Stimulated activated CD4-positive, alpha-beta T cell treated with anti-CD3 and anti-CD28 coated beads, Interleukin-4, amount 100 ng/mL, for 24 hours (primary cell): ENCODE measurements at regions not wholly inside any gene's neighbourhood (a gene's known extent, or its start where the extent isn't known, plus 50 kb on each side); places are given as distances from the start of the nearest gene placed in this dataset.

Source experiments
- DNase-seq: peaks from one replicate; pipeline ENCODE4 v3.0.0-alpha.2; 2020

DNA sequence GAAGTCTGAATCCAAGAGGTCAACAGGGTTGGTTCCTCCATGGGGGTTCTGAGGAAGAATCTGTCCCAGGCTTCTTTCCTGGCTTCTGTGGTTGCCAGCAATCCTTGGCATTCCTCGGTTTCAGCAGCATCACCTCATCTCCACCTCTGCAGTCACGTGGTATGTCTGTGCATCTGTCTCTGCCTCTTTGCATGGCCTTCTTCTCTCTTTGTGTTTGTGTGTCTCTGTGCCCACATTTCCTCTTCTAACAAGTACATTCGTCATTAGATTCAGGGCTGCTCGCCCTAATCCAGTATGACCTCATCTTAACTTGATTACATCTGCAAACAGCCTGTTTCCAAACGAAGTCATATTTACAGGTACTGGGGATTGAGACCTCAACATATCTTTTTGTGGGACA, 114.0 kb downstream of the BCOR start:
- DNase-seq, result no peak

DNA sequence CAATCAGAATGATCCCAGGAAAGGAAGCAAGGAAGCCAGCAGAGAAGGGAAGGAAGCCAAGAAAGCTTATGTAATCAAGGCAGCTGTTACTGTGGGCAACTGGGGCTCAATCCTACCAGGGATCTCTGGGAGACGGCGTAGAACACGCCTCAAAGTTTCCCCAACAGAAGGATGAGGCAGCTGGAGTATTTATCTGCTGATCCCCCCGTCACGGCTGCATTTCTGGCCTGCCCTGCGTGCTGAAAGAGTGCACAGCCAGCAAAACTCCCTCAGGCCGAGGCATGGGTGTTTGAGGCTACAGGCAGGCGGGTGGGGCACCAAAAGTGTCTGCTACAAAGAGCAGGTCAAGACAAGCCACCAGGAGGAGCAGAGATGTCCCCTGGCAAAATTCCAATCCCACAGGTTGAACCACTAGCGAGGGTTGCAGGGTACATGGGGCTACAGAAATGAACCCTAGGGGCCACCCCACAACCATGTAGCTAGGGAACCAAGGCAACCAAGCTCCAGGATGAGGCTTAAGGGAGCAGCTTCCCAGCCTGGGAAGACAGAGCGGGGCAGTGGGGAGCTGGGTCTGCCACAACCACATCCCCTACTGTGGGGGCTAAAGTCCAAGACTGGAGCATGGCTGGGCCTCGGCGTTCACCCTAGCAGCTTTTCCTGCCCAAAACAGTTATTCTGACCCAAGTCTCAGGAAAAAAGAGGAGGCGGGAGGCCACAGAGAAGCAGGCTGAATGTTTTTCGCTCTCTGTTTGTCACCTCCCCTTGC, 113.4 kb downstream of the BCOR start:
- DNase-seq, result no peak

DNA sequence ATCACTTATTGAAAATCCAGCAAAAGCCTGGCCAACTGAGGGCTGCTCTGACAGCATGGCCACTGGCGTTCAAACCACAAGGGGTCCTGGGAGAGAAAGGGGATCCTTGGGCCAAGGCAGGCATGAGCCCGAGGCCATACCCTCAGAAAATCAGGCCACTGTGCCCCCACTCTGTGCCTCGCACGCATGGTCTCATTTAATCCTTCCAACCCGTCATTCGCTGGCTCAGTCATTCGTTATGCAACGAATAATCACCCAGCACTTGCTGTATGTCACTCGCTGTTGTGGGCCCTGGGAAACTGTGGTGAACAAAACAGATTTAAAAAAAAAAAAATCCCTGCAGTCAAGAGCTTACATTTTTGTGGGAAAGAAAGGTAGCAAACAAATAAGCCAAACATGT, 112.7 kb downstream of the BCOR start:
- DNase-seq, result no peak

DNA sequence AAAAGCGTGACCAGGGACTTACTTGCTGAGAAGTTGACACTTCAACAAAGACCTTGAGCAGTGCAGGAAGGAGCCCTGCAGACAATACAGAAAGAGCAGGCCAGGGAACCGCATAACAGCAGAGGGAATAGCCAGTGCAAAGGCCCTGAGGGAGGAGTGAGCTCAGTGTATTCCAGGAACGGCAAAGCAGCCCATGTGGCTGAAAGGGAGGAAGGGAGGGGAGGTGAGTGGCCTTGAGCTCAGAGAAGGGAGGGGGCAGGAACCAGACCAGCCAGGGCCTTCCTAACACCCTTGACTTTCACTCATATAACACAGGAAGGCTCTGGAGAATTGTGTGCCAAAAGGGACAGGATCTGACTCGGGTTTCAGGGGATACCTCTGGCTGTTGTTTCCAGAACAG, 112.2 kb downstream of the BCOR start:
- DNase-seq, result no peak

DNA sequence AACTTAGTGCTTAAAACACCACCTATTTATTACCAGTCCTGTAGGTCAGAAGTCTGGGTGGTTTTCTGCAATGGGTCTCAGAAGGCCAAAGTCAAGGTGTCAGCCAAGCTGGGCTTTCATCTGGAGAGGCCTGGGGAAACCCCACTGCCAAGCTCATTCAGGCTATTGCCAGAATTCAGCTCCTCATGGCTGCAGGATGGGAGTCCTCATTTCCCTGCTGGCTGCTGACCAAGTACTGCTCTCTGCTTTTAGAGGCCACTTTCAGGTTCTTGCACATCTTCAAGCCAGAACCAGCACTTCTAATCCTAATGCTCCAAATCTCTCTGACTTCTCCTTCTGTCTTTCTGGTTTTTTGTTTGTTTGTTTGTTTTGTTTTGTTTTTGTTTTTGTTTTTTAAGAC, 109.3 kb downstream of the BCOR start:
- DNase-seq, result no peak

DNA sequence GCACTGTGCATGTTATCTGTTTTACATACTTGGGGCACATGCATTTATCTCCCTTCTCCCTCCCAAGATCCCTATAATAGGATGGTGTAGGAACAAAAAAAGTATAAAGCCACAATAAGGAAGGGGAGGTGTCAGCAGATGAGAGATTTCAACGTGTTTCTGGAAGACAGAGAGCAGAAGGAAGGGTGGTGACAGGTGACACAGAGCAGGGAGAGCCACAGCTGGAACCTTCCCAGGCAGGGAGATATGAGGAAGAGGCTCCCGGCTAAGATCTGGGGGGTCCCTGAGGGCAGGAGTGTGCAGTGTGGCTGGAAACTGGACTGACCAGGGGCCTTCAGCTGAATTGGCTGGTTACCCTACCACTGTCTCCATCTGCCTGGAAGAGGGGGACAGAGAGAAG, 107.4 kb downstream of the BCOR start:
- no peak for DNase-seq

DNA sequence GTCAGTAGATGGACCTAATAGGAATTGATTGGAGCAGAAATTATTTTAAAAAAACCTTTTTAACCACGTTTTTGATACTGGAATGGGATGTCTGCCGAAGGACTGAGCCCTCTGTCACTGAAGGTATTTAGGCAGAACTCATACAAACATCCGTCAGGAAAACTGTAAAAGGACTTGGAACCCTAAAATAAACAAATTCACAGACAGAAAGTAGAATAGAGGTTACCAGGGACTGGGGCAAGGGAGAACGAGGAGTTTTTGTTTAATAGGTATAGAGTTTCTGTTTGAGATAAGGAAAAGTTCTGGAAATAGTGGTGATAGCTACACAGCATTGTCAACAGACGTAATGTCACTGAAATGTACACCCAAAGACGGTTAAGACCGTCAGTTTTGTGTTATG, 105.5 kb downstream of the BCOR start:
- DNase-seq, result no peak

DNA sequence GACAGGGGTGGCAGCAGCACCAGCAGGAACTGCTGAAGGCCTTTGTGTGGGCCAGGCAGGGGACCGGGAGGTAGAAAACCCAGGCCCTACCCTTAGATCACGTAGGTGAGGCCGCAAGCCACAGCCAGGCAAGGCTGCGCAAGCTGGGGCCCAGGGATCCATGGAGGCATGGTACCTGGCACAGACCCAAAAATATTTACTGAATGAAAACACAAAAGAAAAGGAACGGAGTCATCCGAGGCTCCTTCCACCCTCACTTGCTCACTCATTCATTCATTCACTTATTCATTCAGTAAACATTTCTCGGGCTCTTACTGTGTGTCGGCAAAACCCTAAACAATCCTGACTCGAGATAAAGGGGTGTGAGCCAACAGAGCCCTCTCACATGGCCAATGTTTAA, 102.3 kb downstream of the BCOR start:
- DNase-seq, result no peak

DNA sequence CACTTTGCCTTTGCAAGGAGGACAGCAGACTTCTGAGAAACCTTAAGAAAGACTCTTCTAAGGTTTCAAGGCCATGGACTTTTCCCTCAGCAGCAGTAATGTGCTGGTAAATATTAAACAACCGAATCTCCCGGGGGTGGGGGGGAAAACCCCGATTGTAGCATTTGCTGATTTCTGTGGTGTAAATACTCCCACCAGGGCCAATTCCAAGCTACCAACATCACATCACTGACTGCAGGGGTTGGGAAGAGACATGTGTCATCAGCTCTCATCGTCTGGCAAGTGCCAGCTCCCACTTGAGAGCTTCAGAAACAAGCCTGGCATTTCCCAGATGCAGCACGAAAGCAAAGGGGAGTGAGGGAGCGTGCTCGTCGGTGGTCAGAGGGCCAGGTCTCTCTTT, 101.2 kb downstream of the BCOR start:
- DNase-seq, result no peak

DNA sequence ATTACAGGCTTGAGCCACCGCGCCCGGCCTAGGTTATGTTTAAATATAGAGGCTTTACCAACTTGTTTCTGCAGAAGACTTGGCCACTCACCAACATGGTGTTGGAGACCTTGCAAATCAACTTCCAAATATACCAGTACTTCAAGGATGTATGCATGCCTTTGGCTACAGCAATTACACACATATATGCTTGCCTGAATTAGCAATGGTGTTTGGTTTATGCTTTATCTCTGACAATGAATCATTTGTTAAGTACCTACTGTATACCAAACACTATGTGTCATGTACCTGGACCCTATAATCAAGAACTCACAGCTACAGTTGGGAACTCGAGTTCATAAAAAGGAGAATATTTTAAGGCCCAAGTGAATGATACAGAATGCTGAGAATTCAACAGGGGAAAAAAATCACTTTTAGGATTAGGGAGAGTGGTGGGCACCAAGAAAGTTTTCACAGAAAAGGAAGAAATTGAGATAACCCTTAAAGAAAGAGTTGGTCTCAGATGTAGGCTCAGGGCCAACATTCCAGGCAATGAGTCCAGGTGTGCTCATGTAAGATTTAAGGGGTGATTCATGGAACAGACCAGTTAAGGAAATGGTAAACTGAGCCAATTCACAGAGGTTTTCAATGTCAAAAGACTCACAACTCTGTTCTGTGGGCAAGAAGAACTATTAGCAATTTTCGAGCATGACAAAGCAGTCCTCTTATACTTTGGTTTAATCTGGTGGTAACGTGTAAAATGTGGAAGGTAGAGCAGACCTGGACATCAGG, 98.9 kb downstream of the BCOR start:
- no peak for DNase-seq
